ENCODE measurements at regions not wholly inside any gene's neighbourhood (a gene's known extent, or its start where the extent isn't known, plus 50 kb on each side); places are given as distances from the start of the nearest gene placed in this dataset.

- TF ChIP-seq ZNF57 (CRISPR knock-in tag; IDR thresholded peaks at IDR 0.05) (no peak), YBX1 (IDR thresholded peaks at IDR 0.05) (no peak)
These were observed 335.2 kb downstream of the KCNJ3 start (continued) for GRCh38 chr2:155033652-155034051.

- H3K4me1 ChIP-seq (replicated peaks in 1 of 2; ENCODE audit: control insufficient read depth in 2 of 2, insufficient read depth in 2 of 2, low read length in 2 of 2), result no peaks in the 10 kb centered on the region
- in situ Hi-C loops (cut with MboI) (no loop called here), intact Hi-C loops (cut with micrococcal nuclease) (no loop called here)
- H3K27ac ChIP-seq (ENCODE audit: extremely low read depth, low read depth, low read length), result no peak overlapping the region
- no peaks in the 10 kb centered on the region for H3K27me3 ChIP-seq (ENCODE audit: control insufficient read depth in 2 of 2, insufficient read depth in 2 of 2, low read length in 2 of 2)
- no peaks in the 10 kb centered on the region for H3K36me3 ChIP-seq (ENCODE audit: control insufficient read depth, insufficient read depth, low read length)
- no peak overlapping the region for H3K4me3 ChIP-seq
- H2AFZ ChIP-seq (ENCODE audit: low read depth, low read length), result no peak overlapping the region
- DNase-seq (ENCODE audit: extremely low read depth in 1 of 4, low spot score in 3 of 4), result no peak
- H3K4me2 ChIP-seq (ENCODE audit: insufficient read depth, low read length), result no peak overlapping the region
- no peak overlapping the region for H3K9ac ChIP-seq (ENCODE audit: insufficient read depth in 1 of 2, low read depth in 2 of 2, low read length in 2 of 2)
- H3K9me3 ChIP-seq (replicated peaks; ENCODE audit: control insufficient read depth, insufficient read depth, low read depth, low read length), result no peaks in the 10 kb centered on the region
- FAIRE-seq, result no peak
- no TSS peak for BruUV-seq (replicated peaks)
- POLR2A ChIA-PET, result no interaction called here
- H3K9me1 ChIP-seq (ENCODE audit: control insufficient read depth, insufficient read depth, low read length), result no peaks in the 10 kb centered on the region
- TF ChIP-seq CBX8 (IDR thresholded peaks at IDR 0.05; ENCODE audit: borderline replicate concordance, extremely low read depth, low read depth, low read length, poor library complexity, severe bottlenecking) (no peak), PHF20 (IDR thresholded peaks at IDR 0.05; ENCODE audit: partially characterized antibody) (no peak), RFX7 (CRISPR knock-in tag; IDR thresholded peaks at IDR 0.05) (no peak), BMI1 (IDR thresholded peaks at IDR 0.05; ENCODE audit: low read length) (no peak)
- TF ChIP-seq, protein P1, sequence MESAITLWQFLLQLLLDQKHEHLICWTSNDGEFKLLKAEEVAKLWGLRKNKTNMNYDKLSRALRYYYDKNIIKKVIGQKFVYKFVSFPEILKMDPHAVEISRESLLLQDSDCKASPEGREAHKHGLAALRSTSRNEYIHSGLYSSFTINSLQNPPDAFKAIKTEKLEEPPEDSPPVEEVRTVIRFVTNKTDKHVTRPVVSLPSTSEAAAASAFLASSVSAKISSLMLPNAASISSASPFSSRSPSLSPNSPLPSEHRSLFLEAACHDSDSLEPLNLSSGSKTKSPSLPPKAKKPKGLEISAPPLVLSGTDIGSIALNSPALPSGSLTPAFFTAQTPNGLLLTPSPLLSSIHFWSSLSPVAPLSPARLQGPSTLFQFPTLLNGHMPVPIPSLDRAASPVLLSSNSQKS (CRISPR knock-in tag; IDR thresholded peaks at IDR 0.05), result no peak
- H4K20me1 ChIP-seq (replicated peaks; ENCODE audit: control insufficient read depth, insufficient read depth, low read length), result no peaks in the 10 kb centered on the region
- H3K79me2 ChIP-seq (ENCODE audit: control insufficient read depth, insufficient read depth, low read length), result no peaks in the 10 kb centered on the region
- CTCF ChIA-PET (ENCODE audit: low intra/inter-chr PET ratio), result no interaction called here
- ATAC-seq, result no peak
These were observed 331.8 kb downstream of the KCNJ3 start for GRCh38 chr2:155030296-155030695.

Data from K562 (cell line).